Hypothalamus (tissue), 51 donors: ENCODE measurements at regions not wholly inside any gene's neighbourhood (a gene's known extent, or its start where the extent isn't known, plus 50 kb on each side); places are given as distances from the start of the nearest gene placed in this dataset.
A peak's percentile ranks its signal among the peaks of the same experiment; 100 is the strongest.
"Not testable (repeated sequence)": the region's sequence is repeated elsewhere in the genome, so short reads cannot be mapped to it uniquely, and the experiment has no call there.

Source experiments
- DNase-seq, 51 donors: peaks; one replicate each; lab custom pipeline; 2025; lab: John Stamatoyannopoulos, UW

DNA sequence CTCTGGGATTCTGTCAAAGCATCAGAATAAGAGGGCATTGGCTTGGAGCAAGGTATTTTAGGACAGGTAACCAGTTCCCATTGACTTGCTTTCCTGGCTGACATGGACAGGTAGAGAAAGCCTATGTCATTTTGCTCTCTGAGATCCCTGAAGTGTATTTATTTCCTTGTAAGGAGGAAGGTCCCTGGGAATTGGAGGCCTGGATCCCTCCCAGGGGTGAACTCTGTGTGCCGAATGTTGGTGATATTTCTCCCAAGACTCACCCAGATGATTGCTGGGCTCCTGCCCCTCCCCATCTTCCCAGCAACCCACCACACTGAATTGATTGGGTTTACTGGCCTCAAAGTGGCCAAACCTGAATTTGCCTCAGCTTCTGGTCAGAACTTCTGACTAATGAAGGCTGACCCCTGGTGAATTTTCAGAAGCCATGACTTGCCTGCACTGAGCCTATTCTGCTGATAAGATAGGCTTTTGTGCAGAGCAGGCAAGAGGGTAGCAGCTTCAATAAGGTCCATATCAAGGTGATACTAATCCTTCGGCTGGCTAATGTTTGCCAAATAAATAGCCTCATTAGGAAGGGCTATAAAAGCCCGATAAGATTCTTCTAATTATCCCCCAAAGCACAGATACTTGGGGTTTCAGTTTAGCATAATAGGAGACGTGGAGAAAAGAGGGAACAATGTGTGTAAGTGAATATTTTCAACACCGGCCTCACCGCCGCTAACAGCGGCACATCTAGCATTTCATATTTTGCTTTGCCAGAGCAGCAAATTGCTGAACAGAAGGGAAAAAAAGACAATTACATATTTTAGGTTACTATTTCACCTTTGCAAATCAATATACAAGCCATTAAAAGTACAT lies 152.9 kb upstream of the PITX1 start:
- no peak for DNase-seq

DNA sequence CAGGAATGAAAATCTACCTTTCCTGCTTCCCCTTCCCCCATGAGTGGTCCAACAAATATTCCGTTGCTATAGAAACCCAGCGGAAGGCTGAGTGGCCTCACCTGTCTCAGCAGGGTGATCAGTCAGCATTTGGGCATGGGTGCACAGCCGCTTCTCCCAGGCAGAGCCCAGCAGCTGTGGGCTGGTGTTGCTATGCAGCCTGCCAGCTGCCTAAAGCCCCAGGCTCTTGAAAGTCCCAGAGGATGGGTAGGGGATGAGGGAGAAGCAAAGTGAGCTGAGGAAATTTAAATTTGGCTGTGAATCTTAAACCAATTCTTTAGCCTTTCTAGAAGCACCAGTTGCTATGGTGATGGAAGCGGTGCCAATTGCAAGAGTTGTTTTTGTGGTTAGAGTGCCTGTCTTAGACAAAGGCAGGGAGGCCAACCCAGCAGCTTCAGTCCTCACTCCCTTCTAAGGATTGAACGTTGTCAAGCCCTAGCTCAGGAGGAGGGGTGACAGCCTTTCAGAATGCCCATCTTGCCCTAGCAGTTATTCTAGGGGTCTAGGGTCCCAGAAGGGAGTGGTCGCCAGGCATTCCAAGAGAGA lies 151.5 kb upstream of the PITX1 start:
- DNase-seq = peak in 25 of 51 donors; percentile 10 to 62 (median 35)

DNA sequence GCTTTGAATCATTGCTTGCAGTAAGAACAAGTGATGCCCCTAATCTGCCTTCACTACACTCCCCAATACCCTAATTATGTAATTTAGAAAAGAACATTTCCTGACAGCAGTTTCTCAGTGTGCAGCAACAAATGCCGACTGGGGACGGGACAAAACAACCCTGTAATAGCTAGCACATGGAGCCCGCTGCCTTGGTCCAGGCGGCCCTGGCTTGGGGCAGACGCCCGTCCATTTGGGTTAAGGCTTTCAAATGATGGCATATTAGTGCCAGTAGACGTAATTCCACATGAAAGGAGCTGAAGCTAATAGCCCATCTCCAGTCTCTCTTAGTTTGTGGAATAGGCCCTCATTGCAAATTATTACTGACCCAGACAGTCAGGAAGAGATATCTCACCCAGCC lies 150.6 kb upstream of the PITX1 start:
- DNase-seq = no peak

DNA sequence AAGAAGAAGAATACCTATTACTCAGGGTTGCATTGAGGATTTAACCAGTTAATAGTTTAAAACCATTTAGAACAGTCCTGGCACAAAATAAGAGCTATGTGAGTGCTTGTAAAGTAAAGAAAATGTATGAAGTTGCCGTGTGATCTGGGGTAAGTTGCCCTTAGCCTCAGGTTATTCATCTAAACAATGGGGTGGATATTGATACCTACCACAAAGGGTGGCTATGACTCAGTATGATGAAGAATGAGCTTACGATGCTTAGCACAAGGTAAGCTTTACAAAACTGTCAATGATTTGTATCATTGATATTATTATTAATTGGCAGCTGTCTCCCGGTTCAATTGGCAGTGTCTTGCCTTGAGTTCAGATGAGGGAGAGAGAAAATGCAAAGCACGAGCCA lies 149.4 kb upstream of the PITX1 start:
- no peak for DNase-seq

- DNase-seq = no peak
Measured at GRCh38 chr5:135182675-135183074, 148.6 kb upstream of the PITX1 start.

- DNase-seq = no peak
Measured at GRCh38 chr5:135181653-135182052, 147.6 kb upstream of the PITX1 start.

- no peak for DNase-seq
Measured at GRCh38 chr5:135179308-135179980, 145.4 kb upstream of the PITX1 start.

DNA sequence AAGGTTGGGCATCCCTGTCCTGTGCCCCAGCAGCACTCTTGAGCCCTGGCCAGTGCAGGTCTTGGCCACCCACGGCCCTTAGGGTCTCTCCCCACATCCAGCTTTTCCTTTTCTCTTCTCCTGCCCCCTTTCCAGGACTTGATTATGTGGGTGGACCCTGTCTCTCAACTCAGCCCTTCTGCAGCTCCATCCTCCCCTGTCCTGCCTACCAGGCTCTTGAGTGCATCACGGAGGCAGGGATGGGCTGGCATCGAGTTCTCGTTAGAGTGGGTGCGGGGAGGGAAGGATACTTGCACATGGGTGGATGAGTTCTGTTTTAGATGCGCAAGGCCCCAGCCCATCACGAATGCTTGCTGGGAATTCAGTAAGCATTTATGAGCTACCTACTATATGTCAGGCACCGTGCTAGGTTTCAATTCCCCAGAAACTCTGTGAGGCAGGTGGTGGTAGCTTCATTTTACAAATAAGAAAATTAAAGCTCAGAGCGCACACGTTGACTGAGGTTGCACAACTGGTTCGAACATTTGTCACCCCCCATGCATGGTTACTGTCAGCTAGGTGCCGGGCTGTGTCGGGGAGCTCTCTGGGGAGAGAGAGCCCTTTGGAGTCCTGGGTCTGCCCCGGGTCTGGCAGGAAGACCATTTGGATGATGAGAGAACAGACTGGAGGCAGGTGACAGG lies 144.6 kb upstream of the PITX1 start:
- DNase-seq = no peak

- DNase-seq = no peak
Measured at GRCh38 chr5:135177591-135177990, 143.6 kb upstream of the PITX1 start.

- no peak for DNase-seq
Measured at GRCh38 chr5:135176991-135177390, 143.0 kb upstream of the PITX1 start.

DNA sequence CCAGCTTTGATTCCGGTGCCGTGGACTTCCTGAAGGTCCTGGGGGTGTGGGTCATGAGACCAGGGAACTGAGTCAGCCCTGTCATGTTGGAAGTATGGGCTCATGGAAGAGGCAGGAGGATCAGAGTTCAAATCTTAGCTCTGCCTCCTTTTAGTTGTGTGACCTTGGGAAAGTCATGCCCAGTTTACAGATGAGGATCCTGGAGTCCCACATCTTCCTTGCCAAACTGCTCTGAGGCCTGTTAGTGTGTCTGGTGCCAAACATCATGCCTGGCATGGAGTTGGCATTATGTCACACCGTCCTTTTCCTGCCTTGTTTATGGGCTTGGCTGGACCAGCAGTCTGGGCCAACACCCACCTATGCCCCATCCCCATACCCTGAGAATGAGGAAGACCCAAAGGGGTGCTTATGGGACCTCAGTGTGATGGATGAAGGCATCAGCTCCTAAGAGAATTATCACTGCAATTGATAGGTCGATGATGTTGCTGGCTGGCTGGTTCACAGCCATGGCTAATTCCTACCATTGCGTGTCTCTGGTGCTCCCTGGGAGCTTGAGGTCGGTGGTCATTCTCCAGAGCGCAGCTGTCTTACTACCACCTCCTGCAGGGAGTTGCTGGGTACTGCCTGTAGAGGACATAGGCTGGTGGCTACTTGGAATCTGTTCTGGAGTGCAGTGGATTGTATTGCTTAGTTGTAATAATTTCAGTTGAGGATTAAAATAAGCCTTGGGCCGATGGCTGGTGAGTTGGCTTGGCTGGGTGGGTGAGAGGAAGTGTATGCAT lies 140.5 kb upstream of the PITX1 start:
- DNase-seq = no peak

DNA sequence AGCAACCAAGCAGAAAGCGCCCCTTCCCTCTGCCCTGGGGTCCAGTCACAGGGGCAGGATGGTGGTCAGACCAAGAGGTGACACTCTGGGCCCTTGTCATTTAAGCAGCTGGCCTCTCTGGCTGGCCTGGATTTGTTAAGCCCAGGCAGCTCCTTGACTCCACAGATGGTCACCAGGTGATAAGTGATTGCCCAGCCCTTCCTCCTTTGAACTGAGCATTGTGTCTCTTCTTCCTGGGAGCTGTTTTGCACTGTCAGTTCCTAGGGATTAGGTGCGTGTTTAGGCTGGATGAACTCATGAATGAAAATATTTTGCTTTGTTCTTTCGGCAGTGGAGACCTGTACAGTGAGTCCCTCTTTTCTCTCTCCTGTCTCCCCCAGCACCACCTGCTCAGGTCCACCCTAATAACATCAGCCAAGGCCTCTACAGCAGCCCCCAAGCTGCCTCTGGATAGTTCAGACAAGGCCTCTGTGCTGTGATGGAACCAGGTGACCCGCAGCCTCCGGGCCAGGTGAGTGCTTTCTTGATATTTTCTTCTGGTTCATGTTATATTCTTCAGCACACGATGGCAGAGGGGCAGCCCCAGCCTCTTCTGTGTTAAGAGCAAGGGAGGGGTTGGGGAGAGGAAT lies 139.7 kb upstream of the PITX1 start:
- DNase-seq = no peak

GRCh38 chr5:135172718-135173117 lies 138.7 kb upstream of the PITX1 start:
- no peak for DNase-seq

GRCh38 chr5:135171336-135171735 lies 137.3 kb upstream of the PITX1 start:
- DNase-seq = no peak

DNA sequence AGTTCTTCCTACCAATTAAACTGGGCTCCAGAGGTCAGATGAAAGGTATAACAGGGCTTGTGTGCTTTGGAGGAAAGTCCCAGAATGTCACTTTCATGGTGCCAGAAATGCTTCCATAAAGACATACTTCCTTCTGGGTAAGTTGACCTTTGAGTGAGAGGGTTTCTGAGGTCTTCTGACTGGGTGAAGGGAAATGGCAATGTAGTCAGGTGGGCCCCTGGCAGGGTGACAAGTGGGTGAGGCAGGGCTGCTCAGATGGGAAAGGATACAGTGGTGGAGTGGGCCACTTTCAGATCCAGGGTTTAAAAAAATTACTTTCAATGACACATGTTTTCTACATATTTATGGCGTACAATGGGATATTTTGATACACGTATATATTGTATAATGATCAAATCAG lies 136.5 kb upstream of the PITX1 start:
- no peak for DNase-seq

DNA sequence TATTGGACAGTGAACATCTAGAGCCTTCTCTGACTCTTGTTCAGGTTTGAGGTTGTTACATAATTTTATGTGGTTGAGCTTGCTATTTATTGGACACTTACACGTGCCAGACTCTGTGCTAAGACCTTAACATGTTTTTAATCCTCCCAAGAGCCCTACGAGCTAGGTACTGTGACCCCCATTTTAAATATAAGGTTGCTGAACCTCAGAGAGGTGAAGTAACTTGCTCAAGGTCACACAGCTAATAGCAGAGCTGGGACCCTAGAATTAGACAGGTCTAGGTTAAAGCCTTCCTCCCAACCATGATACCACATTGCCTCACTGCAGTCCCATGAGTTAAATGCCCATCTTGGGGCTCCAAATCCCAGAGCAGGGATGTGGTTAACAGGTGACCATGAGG lies 135.7 kb upstream of the PITX1 start:
- DNase-seq = no peak

- DNase-seq = no peak
Measured at GRCh38 chr5:135167634-135168033, 133.6 kb upstream of the PITX1 start.

- DNase-seq = not testable (repeated sequence)
Measured at GRCh38 chr5:135164873-135165614, 131.0 kb upstream of the PITX1 start.

DNA sequence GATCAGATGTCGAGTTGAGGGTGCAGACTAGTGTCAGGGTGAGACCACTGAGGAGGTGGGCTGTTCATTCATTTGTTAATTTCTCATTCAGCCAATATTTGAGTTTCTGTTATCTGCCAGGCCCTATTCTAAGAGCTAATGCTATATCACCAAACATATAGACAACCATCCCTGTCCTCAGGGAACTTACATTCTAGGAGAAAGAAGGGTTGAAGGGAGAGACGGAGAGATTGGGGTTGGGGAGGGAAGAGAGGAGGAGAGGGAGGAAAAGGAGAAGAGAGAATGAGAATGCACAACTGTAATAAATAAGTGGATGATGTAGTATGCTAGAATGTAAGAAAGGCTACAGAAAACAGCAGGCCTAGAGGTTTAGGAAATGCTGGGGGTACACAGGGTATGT lies 129.9 kb upstream of the PITX1 start:
- no peak for DNase-seq
